HT1080 (cell line): ENCODE measurements at regions not wholly inside any gene's neighbourhood (a gene's known extent, or its start where the extent isn't known, plus 50 kb on each side); places are given as distances from the start of the nearest gene placed in this dataset.
"Not testable (repeated sequence)": the region's sequence is repeated elsewhere in the genome, so short reads cannot be mapped to it uniquely, and the experiment has no call there.

Source experiments
- DNase-seq: peaks from one replicate; pipeline ENCODE4 v3.0.0-alpha.2; 2015; ENCODE audit warnings: low read depth

- no peak for DNase-seq
Observed at GRCh38 chr2:38483776-38484501, 106.9 kb upstream of the ATL2 start.

DNA sequence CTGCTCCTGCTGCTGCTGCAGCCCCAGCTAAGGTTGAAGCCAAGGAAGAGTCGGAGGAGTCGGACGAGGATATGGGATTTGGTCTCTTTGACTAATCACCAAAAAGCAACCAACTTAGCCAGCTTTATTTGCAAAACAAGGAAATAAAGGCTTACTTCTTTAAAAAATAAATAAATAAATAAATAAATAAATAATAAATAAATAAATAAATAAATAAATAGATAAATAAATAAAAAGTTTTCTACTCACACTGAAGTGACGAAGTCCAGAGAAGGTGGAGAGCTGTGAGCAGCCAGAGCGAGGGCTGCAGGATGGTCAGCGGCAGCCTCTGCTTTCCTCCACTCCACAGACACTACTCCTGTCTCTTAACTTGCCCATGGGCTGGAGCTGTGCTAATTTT lies 105.6 kb upstream of the ATL2 start:
- not testable (repeated sequence) for DNase-seq

DNA sequence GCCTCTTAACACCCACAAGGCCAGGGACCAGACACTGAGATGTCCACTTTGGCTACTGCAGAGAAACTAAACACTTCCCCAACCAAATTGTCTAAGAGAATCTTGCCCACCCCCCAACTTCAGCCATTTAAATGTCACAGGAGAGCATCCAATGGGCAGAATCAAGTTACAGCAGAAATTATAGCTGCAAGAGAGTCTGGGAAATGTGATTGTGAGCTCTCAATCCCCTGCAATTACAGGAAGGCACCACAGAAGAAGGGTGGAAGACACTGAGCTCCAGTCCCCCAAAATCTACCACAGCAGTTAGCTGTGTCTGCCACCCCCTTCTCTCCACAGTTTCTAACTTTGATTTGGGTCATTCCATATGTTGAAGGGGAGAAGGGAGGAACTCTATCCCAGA lies 103.5 kb upstream of the ATL2 start:
- no peak for DNase-seq

- no peak for DNase-seq
Observed at GRCh38 chr2:38477006-38477405, 99.9 kb upstream of the ATL2 start.

DNA sequence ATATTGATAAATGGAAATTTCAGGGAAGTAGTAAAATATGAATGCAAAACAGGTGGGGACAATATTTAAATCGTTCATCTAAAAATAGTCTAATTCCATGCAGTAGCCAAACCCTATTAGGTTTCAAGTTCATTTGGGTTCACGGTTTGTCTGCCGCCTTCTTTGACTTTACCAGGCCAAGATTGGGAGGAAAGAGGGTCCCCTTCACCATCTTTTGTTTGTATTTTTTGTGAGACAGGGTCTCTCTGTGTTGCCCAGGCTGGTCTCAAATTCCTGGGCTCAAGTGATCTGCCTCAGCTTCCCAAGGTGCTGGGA lies 98.5 kb upstream of the ATL2 start:
- DNase-seq: no peak

GRCh38 chr2:38474715-38475566 lies 97.9 kb upstream of the ATL2 start:
- DNase-seq: no peak

DNA sequence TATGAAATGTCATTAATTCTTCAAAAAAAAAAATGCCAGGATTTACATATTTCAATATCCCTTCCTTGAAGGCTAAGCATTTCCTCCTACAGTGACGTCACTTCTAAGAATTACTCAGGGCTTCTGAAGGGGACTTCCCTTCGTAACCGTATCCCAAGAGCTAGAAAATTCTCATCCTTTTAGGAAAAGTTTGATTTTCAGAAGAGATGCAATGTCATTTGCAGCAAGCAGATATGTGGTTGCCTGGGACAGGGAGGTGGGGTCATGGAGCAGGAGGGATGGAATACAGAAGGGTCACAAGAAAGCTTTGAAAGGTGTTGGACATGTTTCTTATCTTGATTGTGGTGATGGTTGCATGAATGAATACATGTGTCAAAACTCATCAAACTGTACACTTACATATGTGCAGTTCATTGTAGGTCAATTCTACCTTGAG lies 97.0 kb upstream of the ATL2 start:
- DNase-seq: no peak

GRCh38 chr2:38473333-38474005 lies 96.4 kb upstream of the ATL2 start:
- no peak for DNase-seq

- no peak for DNase-seq
Observed at GRCh38 chr2:38470115-38470514, 93.0 kb upstream of the ATL2 start.

DNA sequence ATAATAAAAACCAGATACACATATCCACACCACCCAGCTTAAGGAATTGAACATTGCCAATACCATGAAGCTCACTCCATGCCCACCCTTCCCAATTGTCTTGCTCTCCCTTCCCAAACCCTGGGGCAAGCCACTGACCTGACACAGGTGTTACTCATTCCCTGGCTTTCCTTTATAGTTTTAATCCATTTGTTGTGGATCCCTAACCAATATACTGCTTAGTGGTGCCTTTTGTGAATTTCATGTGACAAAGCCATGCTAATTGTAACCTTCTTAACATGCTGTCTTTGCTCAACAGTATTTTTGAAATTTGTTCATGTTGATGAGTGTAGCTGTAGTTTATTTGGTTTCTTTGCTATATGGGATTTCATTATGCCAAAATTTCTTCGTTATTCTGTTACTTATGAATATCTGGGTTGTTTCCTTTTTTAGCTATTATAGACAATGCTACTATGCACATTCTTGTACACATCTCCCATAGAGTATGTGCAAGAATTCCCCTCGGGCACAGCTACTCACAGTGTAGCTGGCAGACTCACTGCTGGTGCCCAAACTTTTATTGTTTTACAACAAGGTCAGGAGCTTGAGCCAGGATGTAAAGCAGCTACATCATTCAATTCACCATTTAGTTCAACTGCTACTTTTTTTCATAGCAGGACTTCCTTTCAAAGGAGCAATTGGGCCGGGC lies 90.8 kb upstream of the ATL2 start:
- no peak for DNase-seq

DNA sequence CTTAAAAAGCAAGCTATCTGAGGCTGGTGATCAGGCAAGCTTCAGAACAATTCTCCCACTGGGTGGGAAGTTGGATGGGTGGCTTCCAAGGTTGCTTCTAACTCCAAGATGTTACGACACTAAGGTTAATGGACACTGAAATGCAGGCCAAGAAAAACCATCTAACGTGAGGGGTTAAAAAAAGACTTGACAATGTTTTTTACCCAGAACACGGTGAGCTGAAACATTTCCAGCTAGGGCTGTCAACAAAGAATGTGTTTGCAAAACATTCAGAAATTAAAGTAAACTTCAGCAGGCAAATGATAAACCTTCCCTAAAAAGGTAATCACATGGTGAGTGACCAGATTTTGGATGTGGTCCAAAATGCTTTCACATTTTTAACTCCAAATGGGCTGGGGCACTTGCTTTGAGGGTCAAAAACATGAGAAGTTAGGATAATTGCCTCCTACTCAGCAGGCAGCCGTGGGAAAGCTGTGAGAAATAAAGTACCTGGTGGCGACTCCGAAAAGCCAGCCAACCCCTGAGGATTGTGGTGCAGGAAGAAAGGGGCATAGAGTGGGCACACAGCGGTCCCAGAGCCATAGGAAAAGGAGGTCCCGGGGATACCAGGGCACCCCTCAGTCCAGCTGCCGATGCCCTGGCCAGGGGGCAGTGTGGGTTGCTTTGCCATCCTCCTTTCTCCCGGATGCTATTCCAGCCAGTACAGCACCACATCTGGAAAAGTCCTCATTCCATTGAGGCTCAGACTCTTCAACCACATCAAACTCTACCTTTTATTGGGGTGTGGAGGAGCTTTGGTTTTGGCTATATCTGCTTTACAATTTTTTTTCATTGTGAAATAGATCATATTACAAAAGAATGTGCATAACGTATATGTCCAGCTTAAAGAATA lies 90.0 kb upstream of the ATL2 start:
- no peak for DNase-seq

GRCh38 chr2:38466409-38466808 lies 89.3 kb upstream of the ATL2 start:
- no peak for DNase-seq

GRCh38 chr2:38465789-38466127 lies 88.7 kb upstream of the ATL2 start:
- peak; percentile 13 for DNase-seq

DNA sequence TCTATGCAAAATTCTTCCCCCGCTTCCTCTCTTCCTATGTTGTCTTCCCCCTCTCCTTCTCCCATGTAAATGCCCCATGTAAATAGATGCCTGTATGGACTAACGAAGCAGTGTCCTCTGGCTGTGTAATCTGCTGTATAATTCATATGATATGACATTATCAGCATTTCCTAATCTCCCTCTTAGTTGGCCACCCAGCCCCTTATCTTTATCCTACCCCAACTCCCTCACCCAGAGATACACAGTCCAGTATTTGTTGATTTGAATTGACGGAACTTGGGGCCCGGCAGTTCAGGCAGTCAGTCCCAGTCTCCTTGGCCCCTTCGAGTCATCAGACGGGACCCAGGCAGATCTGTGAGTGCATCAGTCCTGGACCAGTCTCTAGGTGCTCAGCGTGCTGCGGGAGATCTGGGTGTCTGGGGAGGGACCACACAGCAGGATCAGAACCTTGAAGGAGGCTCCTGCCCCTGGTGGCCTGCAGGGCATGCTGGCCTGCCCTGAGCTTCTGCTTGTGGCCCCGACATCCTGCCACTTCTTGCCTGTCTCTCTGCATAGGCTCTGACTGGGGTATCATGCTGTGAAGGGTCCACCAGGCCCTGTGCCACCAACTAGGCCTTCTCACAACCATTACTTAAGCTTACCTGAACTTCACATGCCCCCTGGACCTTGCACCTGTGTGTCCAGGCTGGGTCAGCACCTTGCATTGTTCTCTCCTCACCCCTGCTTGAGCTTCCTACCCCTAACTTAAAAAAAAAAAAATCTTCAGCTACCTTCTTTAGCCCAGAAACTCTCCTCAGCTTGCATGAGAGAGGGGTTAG lies 88.1 kb upstream of the ATL2 start:
- DNase-seq: no peak

GRCh38 chr2:38463752-38464151 lies 86.7 kb upstream of the ATL2 start:
- no peak for DNase-seq

DNA sequence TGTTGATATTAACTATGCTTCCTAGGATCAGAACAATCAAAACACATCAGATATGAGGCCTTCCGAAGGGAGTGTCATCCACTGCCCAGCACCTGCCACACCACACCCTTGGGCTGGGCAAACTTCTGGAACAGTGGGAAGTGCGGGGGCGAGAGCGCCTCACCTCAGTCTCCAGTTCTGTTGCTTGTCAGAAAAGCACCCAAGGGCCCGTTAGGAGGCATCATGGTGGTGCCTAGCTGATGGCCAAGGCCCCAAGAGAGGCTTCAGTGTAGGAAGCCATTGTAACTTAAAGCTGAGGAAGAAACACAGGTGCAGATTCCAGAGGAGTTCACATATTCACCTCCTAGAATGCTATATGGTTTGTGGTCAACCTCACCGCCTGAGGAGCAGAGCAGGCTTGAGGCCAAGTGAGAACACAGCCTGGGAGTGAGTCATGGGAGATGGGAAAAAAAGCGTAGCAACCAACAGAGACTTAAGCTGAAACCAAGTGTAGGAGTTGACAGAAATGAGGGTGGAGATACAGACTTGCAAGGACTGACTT lies 85.1 kb upstream of the ATL2 start:
- peak; percentile 98 for DNase-seq

GRCh38 chr2:38461470-38461869 lies 84.4 kb upstream of the ATL2 start:
- no peak for DNase-seq

GRCh38 chr2:38460313-38460712 lies 83.2 kb upstream of the ATL2 start:
- DNase-seq: no peak

DNA sequence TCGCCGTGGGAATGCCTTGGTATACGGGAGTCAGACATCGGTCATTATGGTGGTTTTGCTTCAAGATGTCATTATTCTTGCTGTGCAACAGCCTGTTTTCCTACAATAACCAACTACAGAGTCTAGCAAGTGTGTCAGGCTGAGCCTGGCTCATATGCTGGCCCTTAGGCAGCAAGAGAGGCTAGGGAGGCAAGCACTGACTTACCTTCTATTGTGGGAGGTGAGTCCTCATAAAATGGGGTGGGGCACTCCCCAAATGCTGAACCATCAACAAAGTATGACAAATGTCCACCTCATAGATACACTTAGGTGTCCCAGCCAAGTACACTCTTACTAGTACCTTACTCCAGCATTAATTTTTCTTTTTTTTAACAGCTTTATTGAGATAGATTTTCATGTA lies 77.0 kb upstream of the ATL2 start:
- DNase-seq: no peak

DNA sequence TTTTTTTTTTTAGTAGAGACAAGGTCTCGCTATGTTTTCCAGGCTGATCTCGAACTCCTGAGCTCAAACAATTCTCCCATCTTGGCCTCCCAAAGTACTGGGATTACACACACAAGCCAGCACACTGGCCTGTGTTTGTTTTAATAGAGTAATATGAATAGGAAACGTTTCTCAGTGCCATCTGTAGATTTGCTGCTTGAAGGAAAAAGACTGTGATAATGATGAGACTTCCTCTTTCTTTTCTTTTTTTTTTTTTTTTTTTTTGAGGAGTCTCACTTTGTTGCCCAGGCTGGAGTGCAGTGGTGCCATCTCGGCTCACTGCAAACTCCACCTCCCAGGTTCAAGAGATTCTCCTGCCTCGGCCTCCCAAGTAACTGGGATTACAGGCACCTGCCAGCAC lies 74.7 kb upstream of the ATL2 start:
- not testable (repeated sequence) for DNase-seq
